ENCODE measurements at regions not wholly inside any gene's neighbourhood (a gene's known extent, or its start where the extent isn't known, plus 50 kb on each side); places are given as distances from the start of the nearest gene placed in this dataset.

DNA sequence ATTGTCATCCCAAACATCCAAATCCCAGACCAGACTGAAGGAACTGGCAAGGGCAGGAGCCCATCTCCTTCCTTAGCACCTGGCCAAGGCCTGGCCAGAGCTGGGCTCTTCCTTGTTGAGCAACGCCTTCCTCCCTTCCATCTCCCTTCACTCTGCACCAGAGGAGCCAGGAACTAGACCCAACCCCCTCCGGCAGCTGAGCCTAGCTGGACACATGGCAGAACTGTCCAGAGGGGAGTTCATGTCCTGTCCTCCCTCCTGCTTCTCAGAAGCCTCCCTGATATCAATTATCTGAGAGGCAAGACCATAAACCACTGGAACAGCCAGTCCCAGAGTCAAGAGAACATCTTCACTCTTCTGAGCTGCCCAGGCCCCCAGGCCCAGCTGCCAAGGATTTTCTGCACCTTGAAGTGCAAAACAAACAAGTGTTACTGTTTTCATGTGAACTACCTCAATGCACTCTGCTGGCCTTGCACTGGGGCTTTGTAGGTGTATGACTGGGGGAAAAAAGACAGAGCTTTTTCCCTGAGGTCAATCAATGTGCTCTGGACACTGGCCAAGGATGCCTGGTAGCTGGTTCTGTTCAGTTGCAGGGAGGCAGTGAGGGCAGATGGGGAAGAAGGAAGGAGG, 104.5 kb upstream of the KCNK12 start:
- no peak for TF ChIP-seq POLR2A (IDR thresholded peaks at IDR 0.05)
- TF ChIP-seq, protein P1, sequence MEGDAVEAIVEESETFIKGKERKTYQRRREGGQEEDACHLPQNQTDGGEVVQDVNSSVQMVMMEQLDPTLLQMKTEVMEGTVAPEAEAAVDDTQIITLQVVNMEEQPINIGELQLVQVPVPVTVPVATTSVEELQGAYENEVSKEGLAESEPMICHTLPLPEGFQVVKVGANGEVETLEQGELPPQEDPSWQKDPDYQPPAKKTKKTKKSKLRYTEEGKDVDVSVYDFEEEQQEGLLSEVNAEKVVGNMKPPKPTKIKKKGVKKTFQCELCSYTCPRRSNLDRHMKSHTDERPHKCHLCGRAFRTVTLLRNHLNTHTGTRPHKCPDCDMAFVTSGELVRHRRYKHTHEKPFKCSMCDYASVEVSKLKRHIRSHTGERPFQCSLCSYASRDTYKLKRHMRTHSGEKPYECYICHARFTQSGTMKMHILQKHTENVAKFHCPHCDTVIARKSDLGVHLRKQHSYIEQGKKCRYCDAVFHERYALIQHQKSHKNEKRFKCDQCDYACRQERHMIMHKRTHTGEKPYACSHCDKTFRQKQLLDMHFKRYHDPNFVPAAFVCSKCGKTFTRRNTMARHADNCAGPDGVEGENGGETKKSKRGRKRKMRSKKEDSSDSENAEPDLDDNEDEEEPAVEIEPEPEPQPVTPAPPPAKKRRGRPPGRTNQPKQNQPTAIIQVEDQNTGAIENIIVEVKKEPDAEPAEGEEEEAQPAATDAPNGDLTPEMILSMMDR (IDR thresholded peaks at IDR 0.05): no peak
